GM23338 (cell line): ENCODE measurements at regions not wholly inside any gene's neighbourhood (a gene's known extent, or its start where the extent isn't known, plus 50 kb on each side); places are given as distances from the start of the nearest gene placed in this dataset.

ENCODE experiments used
- ATAC-seq: fragments of 200-7000 bp; cut with Tn5 transposase; 3 replicates; pipeline ENCODE4 v1.9.1; 2020
- DNase-seq: peaks from one replicate; pipeline ENCODE4 v3.0.0-alpha.2; 2015; ENCODE audit warnings: low spot score
- H2AFZ ChIP-seq: fragments of 200-600 bp; sonication (generic); 2 replicates; pipeline ENCODE4 v1.8.0; 2016; ENCODE audit warnings: antibody characterized with exemption, mild to moderate bottlenecking, moderate library complexity
- H3F3A ChIP-seq: fragments of 200-600 bp; sonication (generic); replicated peaks from 2 replicates; pipeline ENCODE4 v1.8.0; 2017; ENCODE audit warnings: antibody characterized with exemption, mixed run types, low read depth
- H3K27ac ChIP-seq: fragments of 200-600 bp; sonication (generic); 2 replicates; pipeline ENCODE4 v1.6.1; 2016; ENCODE audit warnings: low read depth
- H3K27me3 ChIP-seq: fragments of 200-600 bp; sonication (generic); 2 replicates; pipeline ENCODE4 v1.8.0; 2016; ENCODE audit warnings: mild to moderate bottlenecking, mixed run types, moderate library complexity; ENCODE audit not compliant: insufficient read depth
- H3K36me3 ChIP-seq: fragments of 200-600 bp; sonication (generic); 2 replicates; pipeline ENCODE4 v1.8.0; 2016; ENCODE audit warnings: mild to moderate bottlenecking; ENCODE audit not compliant: insufficient read depth
- H3K4me1 ChIP-seq: fragments of 200-600 bp; sonication (generic); 2 replicates; pipeline ENCODE4 v1.8.0; 2016; ENCODE audit warnings: mild to moderate bottlenecking, moderate library complexity; ENCODE audit not compliant: insufficient read depth
- H3K4me2 ChIP-seq: fragments of 200-600 bp; sonication (generic); 2 replicates; pipeline ENCODE4 v1.7.1; 2017; ENCODE audit warnings: mixed run types
- H3K4me3 ChIP-seq: fragments of 200-600 bp; sonication (generic); 2 replicates; pipeline ENCODE4 v1.6.1; 2016; ENCODE audit warnings: mixed run types
- H3K79me2 ChIP-seq: fragments of 200-600 bp; sonication (generic); replicated peaks from 2 replicates; pipeline ENCODE4 v1.8.0; 2017; ENCODE audit warnings: mild to moderate bottlenecking; ENCODE audit not compliant: insufficient read depth
- H3K9me2 ChIP-seq: fragments of 200-600 bp; sonication (generic); 2 replicates; pipeline ENCODE4 v1.8.0; 2017; ENCODE audit not compliant: insufficient read depth
- H4K20me1 ChIP-seq: fragments of 200-600 bp; sonication (generic); replicated peaks from 2 replicates; pipeline ENCODE4 v1.8.0; 2017; ENCODE audit warnings: mild to moderate bottlenecking; ENCODE audit not compliant: insufficient read depth
- H3K27ac Mint-ChIP-seq: 2 replicates; pipeline ENCODE4 v1.8.0; 2020; ENCODE audit warnings: inconsistent platforms, mild to moderate bottlenecking, moderate library complexity, mixed read lengths
- H3K27me3 Mint-ChIP-seq: 3 replicates; pipeline ENCODE4 v1.8.0; 2022; ENCODE audit warnings: low read depth, mild to moderate bottlenecking, moderate library complexity, mixed read lengths, inconsistent platforms; ENCODE audit not compliant: insufficient read depth, poor library complexity
- H3K36me3 Mint-ChIP-seq: 3 replicates; pipeline ENCODE4 v1.8.0; 2021; ENCODE audit warnings: low read depth, mild to moderate bottlenecking, inconsistent platforms, moderate library complexity, mixed read lengths
- H3K4me1 Mint-ChIP-seq: 3 replicates; pipeline ENCODE4 v1.8.0; 2020; ENCODE audit warnings: mild to moderate bottlenecking, inconsistent platforms, mixed read lengths
- H3K4me3 Mint-ChIP-seq: 3 replicates; pipeline ENCODE4 v1.8.0; 2021; ENCODE audit warnings: moderate library complexity, mild to moderate bottlenecking, inconsistent platforms, mixed read lengths
- H3K9me3 Mint-ChIP-seq: 3 replicates; pipeline ENCODE4 v1.8.0; 2020; ENCODE audit warnings: moderate library complexity, mild to moderate bottlenecking, inconsistent platforms, mixed read lengths
- CREB1 ChIP-seq: fragments of 250-450 bp; sonication (Bioruptor Pico); IDR thresholded peaks from 2 replicates; pipeline ENCODE4 v1.5.0; 2020; ENCODE audit warnings: low read depth, mild to moderate bottlenecking, moderate library complexity
- EZH2 ChIP-seq: fragments of 200-600 bp; sonication (generic); IDR thresholded peaks from one replicate; pipeline ENCODE4 v1.8.0; 2017; ENCODE audit warnings: antibody characterized with exemption, mild to moderate bottlenecking, low read depth; ENCODE audit not compliant: unreplicated experiment
- EZH2phosphoT487 ChIP-seq: fragments of 200-600 bp; sonication (generic); IDR thresholded peaks from one replicate; pipeline ENCODE4 v1.8.1; 2018; ENCODE audit warnings: antibody characterized with exemption; ENCODE audit not compliant: unreplicated experiment
- JUNB ChIP-seq: IDR thresholded peaks from one replicate; pipeline ENCODE4 v1.6.1; 2016; ENCODE audit warnings: antibody characterized with exemption; ENCODE audit not compliant: unreplicated experiment
- NANOG ChIP-seq: IDR thresholded peaks from 2 replicates; pipeline ENCODE4 v1.6.1; 2016; ENCODE audit warnings: antibody characterized with exemption, borderline replicate concordance
- POLR2AphosphoS5 ChIP-seq: IDR thresholded peaks from 2 replicates; pipeline ENCODE4 v1.6.1; 2016; ENCODE audit warnings: antibody characterized with exemption, low read depth
- STAT1 ChIP-seq: IDR thresholded peaks from one replicate; pipeline ENCODE4 v1.6.1; 2016; ENCODE audit warnings: antibody characterized with exemption; ENCODE audit not compliant: unreplicated experiment
- ZNF114 ChIP-seq: fragments of 250-450 bp; sonication (Bioruptor Pico); IDR thresholded peaks from 2 replicates; pipeline ENCODE4 v1.5.0; 2020; ENCODE audit warnings: mild to moderate bottlenecking, moderate library complexity
- ZNF331 ChIP-seq: fragments of 250-450 bp; sonication (Bioruptor Pico); IDR thresholded peaks from 2 replicates; pipeline ENCODE4 v1.5.0; 2020; ENCODE audit warnings: low read depth, mild to moderate bottlenecking, moderate library complexity
- ZNF462 ChIP-seq: fragments of 250-450 bp; sonication (Bioruptor Pico); IDR thresholded peaks from 2 replicates; pipeline ENCODE4 v1.5.0; 2020; ENCODE audit warnings: mild to moderate bottlenecking, moderate library complexity
- TF ChIP-seq, protein P1 (sequence below): IDR thresholded peaks from one replicate; pipeline ENCODE4 v1.6.1; 2018; ENCODE audit warnings: antibody characterized with exemption; ENCODE audit not compliant: unreplicated experiment
- TF ChIP-seq, protein P2 (sequence below), 2 experiments: fragments of 200-600 bp in 1 of 2; sonication (generic) in 1 of 2; conservative IDR thresholded peaks; 2 replicates each; pipeline versions ENCODE4 v1.5.1 to v1.6.1; 2016 to 2017; ENCODE audit warnings: antibody characterized with exemption in 2 of 2, low read depth in 2 of 2, mild to moderate bottlenecking in 2 of 2, moderate library complexity in 1 of 2
- TF ChIP-seq, protein P3 (sequence below): IDR thresholded peaks from 2 replicates; pipeline ENCODE4 v1.6.1; 2016; ENCODE audit warnings: antibody characterized with exemption

GRCh38 chr2:131584380-131584779 is 56.7 kb downstream of the CCDC74A start:
- H3K27ac Mint-ChIP-seq: no peak overlapping the region
- H3K27ac ChIP-seq: no peak overlapping the region
- H3K9me2 ChIP-seq: no peaks in the 10 kb centered on the region
- H3K27me3 Mint-ChIP-seq: peaks cover 2% of the 10 kb centered on the region
- ATAC-seq (no peak), DNase-seq (no peak)
- no peaks in the 10 kb centered on the region for H4K20me1 ChIP-seq
- H3K36me3 ChIP-seq: no peaks in the 10 kb centered on the region
- H3K79me2 ChIP-seq: no peaks in the 10 kb centered on the region
- no peak overlapping the region for H3K4me2 ChIP-seq
- no peaks in the 10 kb centered on the region for H3K9me3 Mint-ChIP-seq
- TF ChIP-seq ZNF114 (CRISPR knock-in tag) (no peak), CREB1 (CRISPR knock-in tag) (no peak), EZH2phosphoT487 (no peak), NANOG (no peak), EZH2 (no peak), JUNB (no peak), ZNF462 (CRISPR knock-in tag) (no peak), ZNF331 (CRISPR knock-in tag) (no peak), POLR2AphosphoS5 (no peak), STAT1 (no peak)
- TF ChIP-seq, protein P1, sequence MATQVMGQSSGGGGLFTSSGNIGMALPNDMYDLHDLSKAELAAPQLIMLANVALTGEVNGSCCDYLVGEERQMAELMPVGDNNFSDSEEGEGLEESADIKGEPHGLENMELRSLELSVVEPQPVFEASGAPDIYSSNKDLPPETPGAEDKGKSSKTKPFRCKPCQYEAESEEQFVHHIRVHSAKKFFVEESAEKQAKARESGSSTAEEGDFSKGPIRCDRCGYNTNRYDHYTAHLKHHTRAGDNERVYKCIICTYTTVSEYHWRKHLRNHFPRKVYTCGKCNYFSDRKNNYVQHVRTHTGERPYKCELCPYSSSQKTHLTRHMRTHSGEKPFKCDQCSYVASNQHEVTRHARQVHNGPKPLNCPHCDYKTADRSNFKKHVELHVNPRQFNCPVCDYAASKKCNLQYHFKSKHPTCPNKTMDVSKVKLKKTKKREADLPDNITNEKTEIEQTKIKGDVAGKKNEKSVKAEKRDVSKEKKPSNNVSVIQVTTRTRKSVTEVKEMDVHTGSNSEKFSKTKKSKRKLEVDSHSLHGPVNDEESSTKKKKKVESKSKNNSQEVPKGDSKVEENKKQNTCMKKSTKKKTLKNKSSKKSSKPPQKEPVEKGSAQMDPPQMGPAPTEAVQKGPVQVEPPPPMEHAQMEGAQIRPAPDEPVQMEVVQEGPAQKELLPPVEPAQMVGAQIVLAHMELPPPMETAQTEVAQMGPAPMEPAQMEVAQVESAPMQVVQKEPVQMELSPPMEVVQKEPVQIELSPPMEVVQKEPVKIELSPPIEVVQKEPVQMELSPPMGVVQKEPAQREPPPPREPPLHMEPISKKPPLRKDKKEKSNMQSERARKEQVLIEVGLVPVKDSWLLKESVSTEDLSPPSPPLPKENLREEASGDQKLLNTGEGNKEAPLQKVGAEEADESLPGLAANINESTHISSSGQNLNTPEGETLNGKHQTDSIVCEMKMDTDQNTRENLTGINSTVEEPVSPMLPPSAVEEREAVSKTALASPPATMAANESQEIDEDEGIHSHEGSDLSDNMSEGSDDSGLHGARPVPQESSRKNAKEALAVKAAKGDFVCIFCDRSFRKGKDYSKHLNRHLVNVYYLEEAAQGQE: no peak
- TF ChIP-seq, protein P2, sequence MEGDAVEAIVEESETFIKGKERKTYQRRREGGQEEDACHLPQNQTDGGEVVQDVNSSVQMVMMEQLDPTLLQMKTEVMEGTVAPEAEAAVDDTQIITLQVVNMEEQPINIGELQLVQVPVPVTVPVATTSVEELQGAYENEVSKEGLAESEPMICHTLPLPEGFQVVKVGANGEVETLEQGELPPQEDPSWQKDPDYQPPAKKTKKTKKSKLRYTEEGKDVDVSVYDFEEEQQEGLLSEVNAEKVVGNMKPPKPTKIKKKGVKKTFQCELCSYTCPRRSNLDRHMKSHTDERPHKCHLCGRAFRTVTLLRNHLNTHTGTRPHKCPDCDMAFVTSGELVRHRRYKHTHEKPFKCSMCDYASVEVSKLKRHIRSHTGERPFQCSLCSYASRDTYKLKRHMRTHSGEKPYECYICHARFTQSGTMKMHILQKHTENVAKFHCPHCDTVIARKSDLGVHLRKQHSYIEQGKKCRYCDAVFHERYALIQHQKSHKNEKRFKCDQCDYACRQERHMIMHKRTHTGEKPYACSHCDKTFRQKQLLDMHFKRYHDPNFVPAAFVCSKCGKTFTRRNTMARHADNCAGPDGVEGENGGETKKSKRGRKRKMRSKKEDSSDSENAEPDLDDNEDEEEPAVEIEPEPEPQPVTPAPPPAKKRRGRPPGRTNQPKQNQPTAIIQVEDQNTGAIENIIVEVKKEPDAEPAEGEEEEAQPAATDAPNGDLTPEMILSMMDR (conservative IDR thresholded peaks at IDR 0.05; ENCODE audit: low read depth in 2 of 2): no peak
- TF ChIP-seq, protein P3, sequence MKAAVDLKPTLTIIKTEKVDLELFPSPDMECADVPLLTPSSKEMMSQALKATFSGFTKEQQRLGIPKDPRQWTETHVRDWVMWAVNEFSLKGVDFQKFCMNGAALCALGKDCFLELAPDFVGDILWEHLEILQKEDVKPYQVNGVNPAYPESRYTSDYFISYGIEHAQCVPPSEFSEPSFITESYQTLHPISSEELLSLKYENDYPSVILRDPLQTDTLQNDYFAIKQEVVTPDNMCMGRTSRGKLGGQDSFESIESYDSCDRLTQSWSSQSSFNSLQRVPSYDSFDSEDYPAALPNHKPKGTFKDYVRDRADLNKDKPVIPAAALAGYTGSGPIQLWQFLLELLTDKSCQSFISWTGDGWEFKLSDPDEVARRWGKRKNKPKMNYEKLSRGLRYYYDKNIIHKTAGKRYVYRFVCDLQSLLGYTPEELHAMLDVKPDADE: no peak
- H3K4me1 ChIP-seq: no peaks in the 10 kb centered on the region; the same call in 1 of the 2 replicates
- H3K36me3 Mint-ChIP-seq: no peaks in the 10 kb centered on the region
- no peaks in the 10 kb centered on the region for H3F3A ChIP-seq
- no peak overlapping the region for H3K4me3 ChIP-seq
- H3K27me3 ChIP-seq: no peaks in the 10 kb centered on the region
- H3K4me1 Mint-ChIP-seq: peaks cover 9% of the 10 kb centered on the region
- H3K4me3 Mint-ChIP-seq: no peak overlapping the region
- no peak overlapping the region for H2AFZ ChIP-seq
